ENCODE measurements at regions not wholly inside any gene's neighbourhood (a gene's known extent, or its start where the extent isn't known, plus 50 kb on each side); places are given as distances from the start of the nearest gene placed in this dataset.
"Not testable (repeated sequence)": the region's sequence is repeated elsewhere in the genome, so short reads cannot be mapped to it uniquely, and the experiment has no call there.

- DNase-seq (ENCODE audit: low read depth) = no peak
These were observed 67.4 kb downstream of the ARRDC3 start for GRCh38 chr5:91315701-91316100.

GRCh38 chr5:91313757-91314673, 69.1 kb downstream of the ARRDC3 start:
- DNase-seq (ENCODE audit: low read depth) = peak; percentile 90

- DNase-seq (ENCODE audit: low read depth) = no peak
These were observed 70.4 kb downstream of the ARRDC3 start for GRCh38 chr5:91312698-91313097.

GRCh38 chr5:91311697-91312501, 71.2 kb downstream of the ARRDC3 start:
- DNase-seq (ENCODE audit: low read depth) = peak; percentile 99

DNA sequence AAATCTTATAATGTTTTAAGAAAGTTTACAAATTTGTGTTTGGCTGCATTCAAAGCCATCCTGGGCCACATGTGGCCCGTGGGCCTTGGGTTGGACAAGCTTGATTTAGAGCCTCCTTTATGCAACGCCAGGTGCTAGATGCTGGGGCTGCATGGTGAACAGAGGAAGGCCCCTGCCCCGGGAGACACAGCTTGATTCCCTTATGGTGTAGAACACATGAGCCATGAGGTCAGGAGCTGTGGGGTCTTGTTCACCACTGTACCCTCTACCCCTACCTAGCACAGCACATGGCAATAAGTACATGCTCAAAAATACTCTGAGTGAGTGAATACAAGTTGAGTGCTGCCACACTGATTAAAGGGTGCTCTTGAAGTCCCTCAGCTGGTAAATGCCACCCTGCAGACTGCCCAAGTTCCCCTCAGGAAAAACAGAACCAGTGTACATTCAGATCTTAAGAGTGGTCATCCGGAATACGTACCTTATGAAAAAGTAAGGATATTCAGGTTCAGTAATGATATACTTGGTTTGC, 71.9 kb downstream of the ARRDC3 start:
- no peak for DNase-seq (ENCODE audit: low read depth)

DNA sequence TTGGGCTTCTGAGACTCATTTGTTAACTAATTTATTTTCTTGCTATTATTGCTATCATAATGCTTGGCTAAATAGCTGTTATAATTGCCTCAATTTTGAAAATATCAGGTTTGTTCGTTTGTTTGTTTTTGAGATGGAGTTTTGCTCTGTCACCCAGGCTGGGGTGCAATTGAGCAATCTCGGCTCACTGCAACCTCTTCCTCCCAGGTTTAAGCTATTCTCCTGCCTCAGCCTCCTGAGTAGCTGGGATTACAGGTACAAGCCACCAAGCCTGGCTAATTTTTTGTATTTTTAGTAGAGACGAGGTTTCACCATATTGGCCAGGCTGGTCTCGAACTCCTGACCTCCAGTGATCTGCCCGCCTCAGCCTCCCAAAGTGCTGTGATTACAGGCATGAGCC, 75.0 kb downstream of the ARRDC3 start:
- DNase-seq (ENCODE audit: low read depth) = not testable (repeated sequence)

DNA sequence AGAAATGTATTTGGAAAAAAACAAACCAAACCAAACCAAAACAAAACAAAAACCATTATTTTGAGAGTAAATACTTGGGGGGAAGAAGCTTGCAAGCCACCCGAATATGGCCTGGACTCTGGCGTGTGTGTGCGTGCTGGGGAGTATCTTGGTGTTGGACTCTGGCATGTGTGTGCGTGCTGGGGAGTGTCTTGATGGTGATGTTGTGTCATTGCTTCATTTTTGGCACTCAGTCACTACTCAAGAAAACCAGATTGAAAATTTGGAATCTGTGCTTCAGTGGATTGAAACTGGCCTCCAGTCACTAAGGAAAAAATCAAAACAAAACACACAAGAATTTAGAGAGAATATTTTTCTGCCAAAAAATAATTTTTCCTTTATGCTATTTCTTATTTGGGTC, 76.1 kb downstream of the ARRDC3 start:
- peak; percentile 93 for DNase-seq (ENCODE audit: low read depth)

DNA sequence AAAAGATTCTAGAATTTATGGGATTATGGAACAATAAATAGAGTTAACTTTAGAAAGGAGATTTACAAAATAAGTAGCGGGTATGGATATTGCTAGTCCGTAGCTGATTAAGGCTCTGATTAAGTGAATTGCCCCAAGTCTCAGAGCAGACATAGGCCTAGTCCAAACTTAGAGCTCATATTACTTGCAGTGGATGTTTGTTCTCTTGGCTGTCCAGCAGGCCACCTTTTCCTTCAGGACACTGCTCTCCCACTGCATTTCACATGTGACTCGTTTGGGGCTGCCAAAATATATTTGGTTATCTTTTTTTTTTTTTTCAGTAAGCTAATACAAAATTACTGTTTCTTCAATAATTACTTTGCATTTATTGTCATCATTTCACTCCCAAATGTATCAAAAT, 76.6 kb downstream of the ARRDC3 start:
- DNase-seq (ENCODE audit: low read depth) = no peak

DNA sequence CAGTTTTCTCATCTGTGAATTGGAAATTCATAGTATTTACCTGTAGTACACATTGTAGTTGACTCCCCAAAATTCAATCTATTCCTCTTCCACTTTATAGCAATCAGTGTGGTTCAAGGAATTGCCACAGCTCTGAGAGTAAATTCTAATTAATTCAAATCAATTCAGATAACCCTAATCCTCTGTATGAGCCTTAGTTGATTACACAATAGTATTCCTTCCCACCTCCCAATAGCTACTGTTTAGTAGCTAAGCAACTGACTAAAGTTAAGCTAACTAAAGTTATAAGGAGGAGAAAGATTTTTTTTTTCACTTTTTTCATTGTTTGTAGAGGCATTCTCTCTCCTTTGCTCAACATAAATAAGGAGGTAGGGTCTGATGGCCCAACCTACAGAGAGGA, 77.5 kb downstream of the ARRDC3 start:
- DNase-seq (ENCODE audit: low read depth) = no peak

DNA sequence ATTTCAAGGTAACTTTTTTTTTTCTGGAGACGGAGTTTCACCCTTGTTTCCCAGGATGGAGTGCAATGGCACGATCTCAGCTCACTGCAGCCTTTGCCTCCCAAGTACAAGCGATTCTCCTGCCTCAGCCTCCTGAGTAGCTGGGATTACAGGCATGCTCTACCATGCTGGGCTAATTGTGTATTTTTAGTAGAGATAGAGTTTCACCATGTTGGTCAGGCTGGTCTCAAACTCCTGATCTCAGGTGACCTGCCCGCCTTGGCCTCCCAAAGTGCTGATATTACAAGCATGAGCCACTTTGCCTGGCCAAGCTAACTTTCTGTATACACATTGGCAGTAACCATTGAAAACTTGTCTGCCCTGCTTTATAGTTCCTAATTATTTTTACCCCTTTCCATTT, 79.1 kb downstream of the ARRDC3 start:
- not testable (repeated sequence) for DNase-seq (ENCODE audit: low read depth)

GRCh38 chr5:91302958-91303357, 80.2 kb downstream of the ARRDC3 start:
- DNase-seq (ENCODE audit: low read depth) = no peak

DNA sequence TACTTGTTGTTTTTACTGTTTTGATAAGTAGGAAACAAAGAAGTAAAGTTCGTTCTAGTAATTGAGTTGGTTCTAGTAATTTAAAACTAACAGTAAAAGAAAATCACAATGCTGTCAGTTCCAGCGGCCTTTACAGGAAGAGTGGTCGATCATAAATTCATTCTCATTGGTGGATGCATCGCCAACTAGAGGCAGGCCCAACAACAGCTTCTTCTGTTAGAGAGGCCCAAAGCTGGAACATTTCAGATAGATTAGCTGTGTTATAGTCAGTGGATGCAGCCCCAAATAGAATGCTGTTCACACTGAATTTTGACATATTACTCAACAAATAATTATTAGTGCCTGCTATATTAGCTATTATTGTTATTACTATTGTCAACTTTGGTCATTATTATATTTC, 80.8 kb downstream of the ARRDC3 start:
- DNase-seq (ENCODE audit: low read depth) = no peak

DNA sequence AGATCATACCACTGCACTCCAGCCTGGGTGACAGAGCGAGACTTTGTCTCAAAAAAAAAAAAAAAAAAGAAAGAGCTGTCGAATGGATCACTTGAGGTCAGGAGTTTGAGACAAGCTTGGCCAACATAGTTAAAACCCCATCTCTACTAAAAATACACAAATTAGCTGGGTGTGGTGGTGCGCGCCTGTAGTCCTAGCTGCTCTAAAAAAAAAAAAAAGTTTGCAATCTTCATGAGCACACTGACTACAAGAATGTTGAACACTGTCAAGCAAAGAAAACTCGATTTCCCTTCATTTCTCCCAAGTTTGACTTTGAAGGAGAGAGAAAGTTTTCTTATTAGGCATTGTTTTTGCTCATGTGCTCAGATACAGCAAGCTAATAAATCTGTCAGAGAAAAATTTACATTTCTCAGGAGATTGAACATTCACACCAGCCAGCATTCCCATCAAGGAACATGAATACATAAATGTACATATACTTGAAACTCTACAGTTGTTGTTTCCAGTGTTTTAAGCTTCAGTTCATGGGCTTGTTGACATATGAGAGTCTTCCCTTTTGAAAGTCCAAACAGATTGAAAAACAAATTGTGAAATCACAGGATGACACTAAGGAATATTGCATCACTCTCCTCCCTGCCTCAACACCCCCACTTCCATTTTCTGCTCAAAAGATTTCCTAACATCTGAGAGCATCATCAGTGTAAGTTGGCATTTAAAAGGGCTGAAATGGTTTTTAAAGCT, 81.8 kb downstream of the ARRDC3 start:
- peak; percentile 73 for DNase-seq (ENCODE audit: low read depth)

DNA sequence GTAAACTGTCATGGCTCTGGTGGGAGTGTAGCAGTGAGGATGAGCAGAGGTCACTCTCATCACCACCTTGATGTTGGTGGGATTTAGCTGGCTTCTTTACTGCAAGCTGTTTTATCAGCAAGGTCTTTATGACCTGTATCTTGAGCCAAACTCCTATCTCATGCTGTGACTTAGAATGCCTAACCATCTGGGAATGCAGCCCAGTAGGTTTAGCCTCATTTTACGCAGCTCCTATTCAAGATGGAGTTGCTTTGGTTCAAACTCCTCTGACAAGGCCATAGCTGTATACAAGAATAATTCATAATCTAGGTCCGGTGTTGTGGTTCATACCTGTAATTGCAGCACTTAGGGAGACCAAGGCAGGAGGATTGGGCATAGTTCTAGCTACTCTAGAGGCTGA, 85.1 kb downstream of the ARRDC3 start:
- no peak for DNase-seq (ENCODE audit: low read depth)

DNA sequence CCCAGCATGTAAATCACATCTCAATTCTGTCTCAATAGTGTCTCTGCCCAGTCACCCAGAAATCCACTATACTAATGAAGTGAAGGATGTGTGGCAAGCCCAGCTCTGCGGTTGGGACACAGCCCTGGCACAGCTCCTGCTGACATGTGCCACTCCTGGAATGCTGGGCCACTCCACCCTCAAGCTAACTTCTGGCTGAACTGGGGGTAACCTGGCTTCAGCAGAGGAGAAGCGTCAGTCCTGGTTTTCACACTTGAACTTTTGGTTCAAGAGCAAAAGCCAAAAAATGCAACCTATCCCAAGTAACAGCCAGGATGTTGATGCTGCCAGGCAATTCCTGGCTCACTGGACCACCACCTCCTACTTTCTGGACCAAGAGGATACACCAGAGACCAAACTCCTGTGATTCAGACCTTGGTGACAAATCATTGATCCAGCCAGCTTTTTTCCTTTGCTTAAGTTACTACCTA, 86.4 kb downstream of the ARRDC3 start:
- peak; percentile 77 for DNase-seq (ENCODE audit: low read depth)

- DNase-seq (ENCODE audit: low read depth) = not testable (repeated sequence)
These were observed 87.0 kb downstream of the ARRDC3 start for GRCh38 chr5:91296102-91296501.

- no peak for DNase-seq (ENCODE audit: low read depth)
These were observed 90.0 kb downstream of the ARRDC3 start for GRCh38 chr5:91293131-91293530.

- no peak for DNase-seq (ENCODE audit: low read depth)
These were observed 91.2 kb downstream of the ARRDC3 start for GRCh38 chr5:91291628-91292569.

GRCh38 chr5:91288118-91288916, 94.8 kb downstream of the ARRDC3 start:
- no peak for DNase-seq (ENCODE audit: low read depth)

DNA sequence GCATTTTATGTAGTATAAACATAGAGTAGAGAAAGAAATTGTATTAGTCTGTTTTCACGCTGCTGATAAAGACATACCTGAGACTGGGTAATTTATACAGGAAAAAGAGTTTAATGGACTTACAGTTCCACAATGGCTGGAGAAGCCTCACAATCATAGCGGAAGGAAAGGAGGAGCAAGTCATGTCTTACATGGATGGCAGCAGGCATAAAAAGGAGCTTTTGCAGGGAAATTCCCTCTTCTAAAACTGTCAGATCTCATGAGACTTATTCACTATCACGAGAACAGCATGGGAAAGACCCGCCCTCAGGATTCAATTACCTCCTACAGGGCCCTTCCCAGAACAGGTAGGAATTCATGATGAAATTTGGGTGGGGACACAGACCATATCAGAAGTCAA, 98.1 kb downstream of the ARRDC3 start:
- DNase-seq (ENCODE audit: low read depth) = not testable (repeated sequence)
